Trophoblast cell (in vitro differentiated cells and primary cell): ENCODE measurements at regions not wholly inside any gene's neighbourhood (a gene's known extent, or its start where the extent isn't known, plus 50 kb on each side); places are given as distances from the start of the nearest gene placed in this dataset.
"Not testable (repeated sequence)": the region's sequence is repeated elsewhere in the genome, so short reads cannot be mapped to it uniquely, and the experiment has no call there.

Experiments
- DNase-seq, 2 donors: peaks; one replicate each; pipeline ENCODE4 v3.0.0-alpha.2; 2016
- H2AFZ ChIP-seq: 2 replicates; pipeline ENCODE4 v1.6.1; 2013; ENCODE audit warnings: low read length, moderate library complexity, mild to moderate bottlenecking; ENCODE audit not compliant: insufficient read depth, poor library complexity
- H2AK5ac ChIP-seq: 2 replicates; pipeline ENCODE4 v1.6.1; 2013; ENCODE audit warnings: mild to moderate bottlenecking, low read length
- H2BK120ac ChIP-seq: 2 replicates; pipeline ENCODE4 v1.6.1; 2013; ENCODE audit warnings: low read length, mild to moderate bottlenecking, moderate library complexity; ENCODE audit not compliant: insufficient read depth, poor library complexity
- H2BK12ac ChIP-seq: 2 replicates; pipeline ENCODE4 v1.6.1; 2013; ENCODE audit warnings: mild to moderate bottlenecking, low read length, moderate library complexity
- H2BK5ac ChIP-seq: 2 replicates; pipeline ENCODE4 v1.6.1; 2013; ENCODE audit warnings: low read length, low read depth, moderate library complexity, mild to moderate bottlenecking; ENCODE audit not compliant: poor library complexity
- H3K14ac ChIP-seq: 2 replicates; pipeline ENCODE4 v1.6.1; 2013; ENCODE audit warnings: mild to moderate bottlenecking, low read length
- H3K18ac ChIP-seq: 2 replicates; pipeline ENCODE4 v1.6.1; 2013; ENCODE audit warnings: mild to moderate bottlenecking, low read length
- H3K23ac ChIP-seq: 2 replicates; pipeline ENCODE4 v1.6.1; 2013; ENCODE audit warnings: low read length
- H3K27ac ChIP-seq: 2 replicates; pipeline ENCODE4 v1.5.1; 2013; ENCODE audit warnings: low read depth, mild to moderate bottlenecking, inconsistent platforms, low read length, moderate library complexity
- H3K27me3 ChIP-seq: 2 replicates; pipeline ENCODE4 v1.6.1; 2013; ENCODE audit warnings: inconsistent platforms, mild to moderate bottlenecking, low read length, moderate library complexity; ENCODE audit not compliant: insufficient read depth
- H3K36me3 ChIP-seq, 2 experiments: 1 replicate in 1 of 2; 2 replicates in 1 of 2; pipeline ENCODE4 v1.6.1; 2013; ENCODE audit warnings: low read length in 2 of 2, mild to moderate bottlenecking in 2 of 2, moderate library complexity in 1 of 2; ENCODE audit not compliant: insufficient read depth in 2 of 2, control insufficient read depth in 1 of 2
- H3K4ac ChIP-seq: 2 replicates; pipeline ENCODE4 v1.6.1; 2013; ENCODE audit warnings: low read depth, mild to moderate bottlenecking, low read length, moderate library complexity
- H3K4me1 ChIP-seq, 2 experiments: 1 replicate in 1 of 2; 2 replicates in 1 of 2; pipeline ENCODE4 v1.6.1; 2013; ENCODE audit warnings: low read length in 2 of 2, mild to moderate bottlenecking in 2 of 2, moderate library complexity in 1 of 2; ENCODE audit not compliant: insufficient read depth in 2 of 2, control insufficient read depth in 1 of 2
- H3K4me2 ChIP-seq: 2 replicates; pipeline ENCODE4 v1.6.1; 2013; ENCODE audit warnings: inconsistent platforms, mild to moderate bottlenecking, low read length, moderate library complexity
- H3K4me3 ChIP-seq: 2 replicates; pipeline ENCODE4 v1.5.1; 2013; ENCODE audit warnings: mild to moderate bottlenecking, low read depth, low read length, inconsistent platforms
- H3K79me1 ChIP-seq: one replicate; pipeline ENCODE4 v1.6.1; 2013; ENCODE audit warnings: low read length
- H3K79me2 ChIP-seq: 2 replicates; pipeline ENCODE4 v1.6.1; 2013; ENCODE audit warnings: low read length, mild to moderate bottlenecking; ENCODE audit not compliant: control insufficient read depth, insufficient read depth, poor library complexity
- H3K9ac ChIP-seq: 2 replicates; pipeline ENCODE4 v1.6.1; 2013; ENCODE audit warnings: mild to moderate bottlenecking, low read length
- H3K9me3 ChIP-seq: 2 replicates; pipeline ENCODE4 v1.6.1; 2013; ENCODE audit warnings: low read depth, mild to moderate bottlenecking, control low read depth, inconsistent platforms, low read length; ENCODE audit not compliant: insufficient read depth
- H4K12ac ChIP-seq: 2 replicates; pipeline ENCODE4 v1.6.1; 2013; ENCODE audit warnings: low read depth, mild to moderate bottlenecking, low read length, moderate library complexity
- H4K8ac ChIP-seq: 2 replicates; pipeline ENCODE4 v1.6.1; 2013; ENCODE audit warnings: low read depth, mild to moderate bottlenecking, low read length, moderate library complexity
- H4K91ac ChIP-seq: one replicate; pipeline ENCODE4 v1.6.1; 2013; ENCODE audit warnings: low read depth, mild to moderate bottlenecking, low read length, moderate library complexity
- WGBS: extraction: QIAGEN DNeasy Blood & Tissue Kit; methylation state at CpG from one replicate; pipeline ENCODE4 v1.1.7; 2013; ENCODE audit warnings: missing lambda C conversion rate; ENCODE audit not compliant: insufficient read length, insufficient coverage; ENCODE audit errors: extremely low coverage; 5-methylcytosine and 5-hydroxymethylcytosine counted together

DNA sequence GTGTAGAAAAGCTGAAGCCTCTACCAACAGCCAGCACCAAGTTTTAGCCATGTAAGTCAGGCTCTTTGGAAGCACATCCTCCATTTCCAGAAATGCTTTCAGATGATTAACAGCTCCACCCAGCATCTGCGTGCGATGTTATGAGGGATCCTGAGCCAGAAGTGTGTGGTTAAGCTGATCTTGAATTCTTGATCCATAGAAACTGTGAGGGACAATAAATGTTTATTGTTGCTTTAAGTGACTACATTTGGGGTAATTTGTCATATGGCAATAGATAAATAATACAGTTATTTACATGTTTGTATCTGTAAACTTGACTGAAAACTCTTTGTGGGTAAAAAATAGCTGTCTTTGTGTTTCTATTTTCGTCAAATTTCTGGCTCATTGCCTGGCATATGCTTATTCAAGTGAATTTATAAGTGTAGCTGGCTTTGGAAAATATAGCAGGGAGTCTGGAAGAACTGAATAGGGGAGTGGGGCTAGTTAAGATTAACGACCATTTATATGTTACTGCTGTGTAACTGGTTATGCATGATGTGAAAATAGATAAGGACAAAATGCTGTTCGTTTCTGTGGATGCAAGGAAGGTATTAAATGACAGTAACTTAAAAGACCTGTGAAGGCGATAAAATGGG lies 234.1 kb downstream of the LRRC70 start:
- H3K9ac ChIP-seq: no peak overlapping the region
- H4K8ac ChIP-seq: no peak overlapping the region
- H3K4me1 ChIP-seq: no peaks in the 10 kb centered on the region
- no peaks in the 10 kb centered on the region for H3K9me3 ChIP-seq
- H3K79me1 ChIP-seq: no peaks in the 10 kb centered on the region
- H2BK120ac ChIP-seq: no peak overlapping the region
- no peak overlapping the region for H3K4me2 ChIP-seq
- no peak overlapping the region for H3K4ac ChIP-seq
- no peak overlapping the region for H3K23ac ChIP-seq
- no peak overlapping the region for H3K27ac ChIP-seq
- H3K4me3 ChIP-seq: no peak overlapping the region
- H2BK12ac ChIP-seq: no peak overlapping the region
- H3K79me2 ChIP-seq: no peaks in the 10 kb centered on the region
- H3K14ac ChIP-seq: no peak overlapping the region
- H3K36me3 ChIP-seq: no peaks in the 10 kb centered on the region
- H2AFZ ChIP-seq: no peak overlapping the region
- H4K12ac ChIP-seq: no peak overlapping the region
- DNase-seq: no peak
- no peak overlapping the region for H3K18ac ChIP-seq
- WGBS: no CpG with 5 or more reads among the region's 6 CpGs
- no peak overlapping the region for H2BK5ac ChIP-seq
- H4K91ac ChIP-seq: no peak overlapping the region
- H3K27me3 ChIP-seq: no peaks in the 10 kb centered on the region
- no peak overlapping the region for H2AK5ac ChIP-seq

DNA sequence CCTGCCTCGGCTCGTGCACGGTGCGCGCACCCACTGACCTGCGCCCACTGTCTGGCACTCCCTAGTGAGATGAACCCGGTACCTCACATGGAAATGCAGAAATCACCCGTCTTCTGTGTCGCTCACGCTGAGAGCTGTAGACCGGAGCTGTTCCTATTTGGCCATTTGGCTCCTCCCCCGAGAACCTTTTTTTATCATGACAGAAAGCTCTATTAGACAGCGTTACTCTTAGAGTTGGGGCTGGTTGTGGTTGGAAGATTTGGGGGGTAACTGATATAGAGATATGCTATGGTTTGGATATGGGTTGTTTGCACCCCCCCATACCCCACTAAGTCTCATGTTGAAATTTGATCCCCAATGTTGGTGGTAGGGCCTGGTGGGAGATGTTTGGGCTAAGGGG lies 226.2 kb downstream of the LRRC70 start:
- H3K9me3 ChIP-seq, H3K4me1 ChIP-seq, H2BK5ac ChIP-seq, H4K8ac ChIP-seq, H3K4ac ChIP-seq, H3K14ac ChIP-seq, H4K12ac ChIP-seq, H3K36me3 ChIP-seq, H3K27ac ChIP-seq, H3K4me3 ChIP-seq, H2BK120ac ChIP-seq, H2BK12ac ChIP-seq, H3K23ac ChIP-seq, H3K4me2 ChIP-seq, H2AK5ac ChIP-seq, H3K18ac ChIP-seq, DNase-seq, H3K9ac ChIP-seq, H3K27me3 ChIP-seq, H2AFZ ChIP-seq, H4K91ac ChIP-seq, H3K79me2 ChIP-seq, H3K79me1 ChIP-seq: not testable (repeated sequence)
- WGBS: no CpG with 5 or more reads among the region's 13 CpGs

DNA sequence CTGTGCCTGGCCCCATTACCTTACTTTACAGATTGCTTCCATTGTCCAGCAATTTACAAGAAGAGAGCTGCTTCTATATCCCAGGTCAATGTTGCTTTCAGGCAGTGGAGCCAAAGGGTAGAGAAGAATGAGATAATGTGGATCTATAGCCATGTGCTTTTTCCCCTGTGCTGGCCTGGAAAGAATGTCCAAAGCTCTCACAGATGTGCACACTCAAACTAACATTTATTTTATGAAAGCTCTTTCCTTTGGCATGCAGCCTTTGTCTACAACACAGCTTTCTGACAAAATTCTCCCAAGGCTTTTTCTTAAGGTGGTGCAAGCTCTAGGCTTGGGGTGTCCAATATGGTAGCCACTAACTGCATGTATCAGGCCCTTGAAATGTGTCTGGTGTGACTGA lies 217.3 kb downstream of the LRRC70 start:
- H2AFZ ChIP-seq: no peak overlapping the region
- no peak for DNase-seq
- no peak overlapping the region for H3K4me2 ChIP-seq
- no peak overlapping the region for H3K4me3 ChIP-seq
- H3K27me3 ChIP-seq: no peaks in the 10 kb centered on the region
- H3K36me3 ChIP-seq: no peaks in the 10 kb centered on the region
- H2BK12ac ChIP-seq: no peak overlapping the region
- H4K91ac ChIP-seq: no peak overlapping the region
- H4K12ac ChIP-seq: no peak overlapping the region
- H2AK5ac ChIP-seq: no peak overlapping the region
- H4K8ac ChIP-seq: no peak overlapping the region
- no peak overlapping the region for H3K4ac ChIP-seq
- H3K9ac ChIP-seq: no peak overlapping the region
- H3K79me1 ChIP-seq: no peaks in the 10 kb centered on the region
- H3K18ac ChIP-seq: no peak overlapping the region
- peaks cover 1% of the 10 kb centered on the region for H3K9me3 ChIP-seq
- H3K23ac ChIP-seq: no peak overlapping the region
- H3K27ac ChIP-seq: no peak overlapping the region
- H3K4me1 ChIP-seq: no peaks in the 10 kb centered on the region
- no peak overlapping the region for H2BK5ac ChIP-seq
- no peaks in the 10 kb centered on the region for H3K79me2 ChIP-seq
- H3K14ac ChIP-seq: no peak overlapping the region
- no peak overlapping the region for H2BK120ac ChIP-seq

DNA sequence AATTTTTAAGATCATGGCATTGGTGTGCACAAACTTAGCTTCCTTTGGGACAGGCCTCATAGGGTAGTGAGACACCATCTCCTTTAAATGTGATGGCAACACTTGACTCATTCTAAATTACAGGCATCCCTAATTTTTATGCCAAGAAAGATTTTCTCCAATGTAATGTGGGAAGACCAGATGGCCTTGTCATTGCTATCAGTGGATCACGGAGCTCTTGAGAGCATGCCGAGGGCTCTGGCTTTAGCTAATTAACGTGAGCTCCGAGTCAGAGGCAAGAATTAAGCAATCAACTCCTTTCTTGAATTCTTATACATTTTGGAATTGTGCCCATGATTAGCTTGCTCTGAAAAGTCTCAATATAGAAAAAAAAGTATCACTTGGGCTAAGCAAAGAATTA lies 215.8 kb downstream of the LRRC70 start:
- Histone ChIP-seq H3K9me3 (peaks cover 1% of the 10 kb centered on the region), H3K4me3 (no peak overlapping the region), H3K4ac (no peak overlapping the region), H4K91ac (no peak overlapping the region), H2AK5ac (no peak overlapping the region), H3K79me2 (no peaks in the 10 kb centered on the region), H3K18ac (no peak overlapping the region), H3K4me1 (no peaks in the 10 kb centered on the region), H2AFZ (no peak overlapping the region), H2BK12ac (no peak overlapping the region), H3K79me1 (no peaks in the 10 kb centered on the region), H2BK5ac (no peak overlapping the region), H3K23ac (no peak overlapping the region), H2BK120ac (no peak overlapping the region), H3K4me2 (no peak overlapping the region), H3K36me3 (no peaks in the 10 kb centered on the region), H3K9ac (no peak overlapping the region), H3K14ac (no peak overlapping the region), H4K8ac (no peak overlapping the region), H3K27ac (no peak overlapping the region), H3K27me3 (no peaks in the 10 kb centered on the region), H4K12ac (no peak overlapping the region)
- no peak for DNase-seq
- no CpG with 5 or more reads among the region's 4 CpGs for WGBS
